LNCAP (cell line): ENCODE measurements at regions not wholly inside any gene's neighbourhood (a gene's known extent, or its start where the extent isn't known, plus 50 kb on each side); places are given as distances from the start of the nearest gene placed in this dataset.

ENCODE experiments used
- CTCF ChIP-seq: fragments of 450-650 bp; IDR thresholded peaks from 2 replicates; pipeline ENCODE4 v1.5.1; 2017; ENCODE audit warnings: mild to moderate bottlenecking

- no peak for TF ChIP-seq CTCF
Observed at GRCh38 chr2:147515213-147515612, 329.6 kb upstream of the ACVR2A start.

GRCh38 chr2:147512206-147512605 is 332.6 kb upstream of the ACVR2A start:
- TF ChIP-seq CTCF, result no peak

- TF ChIP-seq CTCF, result no peak
Observed at GRCh38 chr2:147511491-147511948, 333.3 kb upstream of the ACVR2A start.

- TF ChIP-seq CTCF, result no peak
Observed at GRCh38 chr2:147509821-147510220, 335.0 kb upstream of the ACVR2A start.

- no peak for TF ChIP-seq CTCF
Observed at GRCh38 chr2:147506889-147507288, 337.9 kb upstream of the ACVR2A start.

- TF ChIP-seq CTCF, result no peak
Observed at GRCh38 chr2:147502711-147503290, 342.0 kb upstream of the ACVR2A start.

GRCh38 chr2:147501968-147502367 is 342.9 kb upstream of the ACVR2A start:
- TF ChIP-seq CTCF, result no peak
